H9 (cell line): ENCODE measurements at regions not wholly inside any gene's neighbourhood (a gene's known extent, or its start where the extent isn't known, plus 50 kb on each side); places are given as distances from the start of the nearest gene placed in this dataset.

Source experiments
- DNase-seq: peaks from one replicate; pipeline ENCODE4 v3.0.0-alpha.2; 2017
- H2AFZ ChIP-seq: one replicate; pipeline ENCODE4 v1.6.1; 2013; ENCODE audit warnings: mild to moderate bottlenecking, low read length, control low read depth, moderate library complexity
- H2AK5ac ChIP-seq: 2 replicates; pipeline ENCODE4 v1.6.1; 2013; ENCODE audit warnings: low read length, control low read depth, mixed read lengths; ENCODE audit not compliant: insufficient read length
- H2BK120ac ChIP-seq: one replicate; pipeline ENCODE4 v1.6.1; 2013; ENCODE audit warnings: low read depth, mild to moderate bottlenecking, low read length, control low read depth, inconsistent platforms; ENCODE audit not compliant: poor library complexity, severe bottlenecking
- H2BK12ac ChIP-seq: 2 replicates; pipeline ENCODE4 v1.6.1; 2013; ENCODE audit warnings: low read length, control low read depth, mixed read lengths, low read depth; ENCODE audit not compliant: insufficient read length
- H2BK15ac ChIP-seq: 2 replicates; pipeline ENCODE4 v1.6.1; 2013; ENCODE audit warnings: low read depth, low read length, control low read depth
- H2BK20ac ChIP-seq: one replicate; pipeline ENCODE4 v1.6.1; 2013; ENCODE audit warnings: low read depth, mild to moderate bottlenecking, low read length, control low read depth, inconsistent platforms; ENCODE audit not compliant: poor library complexity, severe bottlenecking
- H2BK5ac ChIP-seq: 2 replicates; pipeline ENCODE4 v1.6.1; 2013; ENCODE audit warnings: low read length, control low read depth, mixed read lengths; ENCODE audit not compliant: insufficient read length
- H3K14ac ChIP-seq: 2 replicates; pipeline ENCODE4 v1.6.1; 2013; ENCODE audit warnings: low read length, control low read depth; ENCODE audit not compliant: insufficient read depth
- H3K18ac ChIP-seq: 2 replicates; pipeline ENCODE4 v1.6.1; 2013; ENCODE audit warnings: low read depth, mild to moderate bottlenecking, mixed read lengths, low read length, control low read depth; ENCODE audit not compliant: insufficient read length
- H3K23ac ChIP-seq: 2 replicates; pipeline ENCODE4 v1.6.1; 2013; ENCODE audit warnings: low read length, control low read depth, mixed read lengths, low read depth; ENCODE audit not compliant: insufficient read length
- H3K23me2 ChIP-seq: 2 replicates; pipeline ENCODE4 v1.6.1; 2013; ENCODE audit warnings: low read depth, mild to moderate bottlenecking, mixed read lengths, low read length, control low read depth; ENCODE audit not compliant: insufficient read length, poor library complexity, severe bottlenecking
- H3K27ac ChIP-seq: 2 replicates; pipeline ENCODE4 v1.5.1; 2013; ENCODE audit warnings: low read length, control low read depth, mixed read lengths, low read depth; ENCODE audit not compliant: insufficient read length
- H3K27me3 ChIP-seq: 2 replicates; pipeline ENCODE4 v1.6.1; 2013; ENCODE audit warnings: low read length, control low read depth, inconsistent platforms; ENCODE audit not compliant: insufficient read depth
- H3K4ac ChIP-seq: 2 replicates; pipeline ENCODE4 v1.6.1; 2013; ENCODE audit warnings: low read depth, mild to moderate bottlenecking, control low read depth, inconsistent platforms, low read length, moderate library complexity
- H3K4me1 ChIP-seq: 2 replicates; pipeline ENCODE4 v1.6.1; 2013; ENCODE audit warnings: low read length, control low read depth, inconsistent platforms; ENCODE audit not compliant: insufficient read depth
- H3K4me2 ChIP-seq: 2 replicates; pipeline ENCODE4 v1.6.1; 2013; ENCODE audit warnings: low read length, control low read depth, mixed read lengths; ENCODE audit not compliant: insufficient read length, insufficient read depth
- H3K56ac ChIP-seq: 2 replicates; pipeline ENCODE4 v1.6.1; 2013; ENCODE audit warnings: low read depth, mild to moderate bottlenecking, mixed read lengths, low read length, control low read depth; ENCODE audit not compliant: insufficient read length
- H3K79me1 ChIP-seq: 2 replicates; pipeline ENCODE4 v1.6.1; 2013; ENCODE audit warnings: low read depth, mild to moderate bottlenecking, moderate library complexity, low read length, control low read depth, inconsistent platforms; ENCODE audit not compliant: insufficient read depth, poor library complexity, severe bottlenecking
- H3K79me2 ChIP-seq: 2 replicates; pipeline ENCODE4 v1.6.1; 2013; ENCODE audit warnings: low read length, control low read depth, inconsistent platforms; ENCODE audit not compliant: insufficient read depth
- H3K9ac ChIP-seq: 2 replicates; pipeline ENCODE4 v1.6.1; 2013; ENCODE audit warnings: low read length, control low read depth, mixed read lengths; ENCODE audit not compliant: insufficient read length; ENCODE audit errors: extremely low read depth
- H3K9me3 ChIP-seq: one replicate; pipeline ENCODE4 v1.6.1; 2013; ENCODE audit warnings: low read depth, low read length, inconsistent platforms; ENCODE audit not compliant: control insufficient read depth
- H3T11ph ChIP-seq: one replicate; pipeline ENCODE4 v1.6.1; 2013; ENCODE audit warnings: mild to moderate bottlenecking, low read length, control low read depth, inconsistent platforms
- H4K20me1 ChIP-seq: one replicate; pipeline ENCODE4 v1.6.1; 2013; ENCODE audit not compliant: control insufficient read depth, insufficient read length, insufficient read depth
- H4K5ac ChIP-seq: 2 replicates; pipeline ENCODE4 v1.6.1; 2013; ENCODE audit warnings: low read depth, mild to moderate bottlenecking, mixed read lengths, low read length, control low read depth; ENCODE audit not compliant: insufficient read length
- H4K8ac ChIP-seq: replicated peaks from 2 replicates; pipeline ENCODE4 v1.6.1; 2013; ENCODE audit warnings: low read length, control low read depth, mixed read lengths, low read depth; ENCODE audit not compliant: insufficient read length
- H4K91ac ChIP-seq: 2 replicates; pipeline ENCODE4 v1.6.1; 2013; ENCODE audit warnings: low read depth, mild to moderate bottlenecking, moderate library complexity, mixed read lengths, low read length, control low read depth; ENCODE audit not compliant: insufficient read length
- H3K27ac Mint-ChIP-seq, 3 experiments: 2 replicates in 2 of 3; 3 replicates in 1 of 3; pipeline ENCODE4 v1.8.0; 2020 to 2021; ENCODE audit warnings: mixed read lengths in 3 of 3, mild to moderate bottlenecking in 1 of 3, moderate library complexity in 1 of 3
- H3K27me3 Mint-ChIP-seq: 2 replicates; pipeline ENCODE4 v1.8.0; 2021; ENCODE audit warnings: low read depth, mild to moderate bottlenecking, moderate library complexity, mixed read lengths
- H3K36me3 Mint-ChIP-seq, 3 experiments: 2 replicates in 2 of 3; 3 replicates in 1 of 3; pipeline ENCODE4 v1.8.0; 2020 to 2021; ENCODE audit warnings: low read depth in 3 of 3, mixed read lengths in 3 of 3; ENCODE audit not compliant: insufficient read depth in 1 of 3
- H3K4me1 Mint-ChIP-seq, 2 experiments: 2 replicates each; pipeline ENCODE4 v1.8.0; 2020; ENCODE audit warnings: mixed read lengths in 2 of 2
- H3K4me3 Mint-ChIP-seq, 2 experiments: 2 replicates in 1 of 2; 3 replicates in 1 of 2; pipeline ENCODE4 v1.8.0; 2020 to 2021; ENCODE audit warnings: mild to moderate bottlenecking in 2 of 2, mixed read lengths in 2 of 2, moderate library complexity in 1 of 2
- H3K9me3 Mint-ChIP-seq, 2 experiments: 2 replicates in 1 of 2; 3 replicates in 1 of 2; pipeline ENCODE4 v1.8.0; 2020; ENCODE audit warnings: mild to moderate bottlenecking in 2 of 2, mixed read lengths in 2 of 2, moderate library complexity in 1 of 2
- CTCF ChIP-seq: fragments of 200-600 bp; sonication (generic); conservative IDR thresholded peaks from 3 replicates; pipeline ENCODE4 v1.8.0; 2021; ENCODE audit warnings: antibody characterized with exemption, mild to moderate bottlenecking
- WGBS: extraction: QIAGEN DNeasy Blood & Tissue Kit; methylation state at CpG from one replicate; pipeline ENCODE4 v1.1.7; 2013; ENCODE audit warnings: missing lambda C conversion rate, low lambda C conversion rate, mixed read lengths; ENCODE audit not compliant: insufficient read length; ENCODE audit errors: extremely low coverage; 5-methylcytosine and 5-hydroxymethylcytosine counted together

GRCh38 chr3:177550667-177551066, 353.4 kb upstream of the TBL1XR1 start:
- H3K36me3 Mint-ChIP-seq = no peaks in the 10 kb centered on the region; a peak in 2 of 7 replicates
- no peaks in the 10 kb centered on the region; a peak in 1 of 5 replicates for H3K9me3 Mint-ChIP-seq
- no peak overlapping the region for H2BK5ac ChIP-seq
- no peaks in the 10 kb centered on the region for H3K79me2 ChIP-seq
- no peak overlapping the region for H4K91ac ChIP-seq
- no peak overlapping the region for H2AK5ac ChIP-seq
- H3K18ac ChIP-seq = no peak overlapping the region
- H3T11ph ChIP-seq = no peak overlapping the region
- H2BK15ac ChIP-seq = no peak overlapping the region
- H2BK20ac ChIP-seq = no peak overlapping the region
- no peak overlapping the region for H3K56ac ChIP-seq
- no peak overlapping the region for H3K4me2 ChIP-seq
- H3K27me3 Mint-ChIP-seq = no peaks in the 10 kb centered on the region
- no peak overlapping the region for H3K9ac ChIP-seq
- no peak overlapping the region for H2AFZ ChIP-seq
- DNase-seq = no peak
- no peak overlapping the region for H3K27ac ChIP-seq
- no peaks in the 10 kb centered on the region for H3K27me3 ChIP-seq
- H3K4me3 Mint-ChIP-seq = no peak overlapping the region
- WGBS = no CpG with 5 or more reads among the region's 1 CpG
- H2BK120ac ChIP-seq = no peak overlapping the region
- H3K23me2 ChIP-seq = no peaks in the 10 kb centered on the region
- H3K9me3 ChIP-seq = no peaks in the 10 kb centered on the region
- peaks cover 26 to 31% of the 10 kb centered on the region in 2 experiments for H3K4me1 Mint-ChIP-seq
- no peak overlapping the region for H2BK12ac ChIP-seq
- peaks cover 5% of the 10 kb centered on the region; the same call in 1 of the 2 replicates for H3K4me1 ChIP-seq
- no peak overlapping the region for H4K5ac ChIP-seq
- no peak overlapping the region for H3K23ac ChIP-seq
- no peak for TF ChIP-seq CTCF
- H4K20me1 ChIP-seq = no peaks in the 10 kb centered on the region
- H3K4ac ChIP-seq = no peak overlapping the region
- H3K14ac ChIP-seq = no peak overlapping the region
- H3K27ac Mint-ChIP-seq = no peak overlapping the region
- no peaks in the 10 kb centered on the region for H3K79me1 ChIP-seq
- no peak overlapping the region for H4K8ac ChIP-seq
